ENCODE measurements at regions not wholly inside any gene's neighbourhood (a gene's known extent, or its start where the extent isn't known, plus 50 kb on each side); places are given as distances from the start of the nearest gene placed in this dataset.
"Not testable (repeated sequence)": the region's sequence is repeated elsewhere in the genome, so short reads cannot be mapped to it uniquely, and the experiment has no call there.

DNA sequence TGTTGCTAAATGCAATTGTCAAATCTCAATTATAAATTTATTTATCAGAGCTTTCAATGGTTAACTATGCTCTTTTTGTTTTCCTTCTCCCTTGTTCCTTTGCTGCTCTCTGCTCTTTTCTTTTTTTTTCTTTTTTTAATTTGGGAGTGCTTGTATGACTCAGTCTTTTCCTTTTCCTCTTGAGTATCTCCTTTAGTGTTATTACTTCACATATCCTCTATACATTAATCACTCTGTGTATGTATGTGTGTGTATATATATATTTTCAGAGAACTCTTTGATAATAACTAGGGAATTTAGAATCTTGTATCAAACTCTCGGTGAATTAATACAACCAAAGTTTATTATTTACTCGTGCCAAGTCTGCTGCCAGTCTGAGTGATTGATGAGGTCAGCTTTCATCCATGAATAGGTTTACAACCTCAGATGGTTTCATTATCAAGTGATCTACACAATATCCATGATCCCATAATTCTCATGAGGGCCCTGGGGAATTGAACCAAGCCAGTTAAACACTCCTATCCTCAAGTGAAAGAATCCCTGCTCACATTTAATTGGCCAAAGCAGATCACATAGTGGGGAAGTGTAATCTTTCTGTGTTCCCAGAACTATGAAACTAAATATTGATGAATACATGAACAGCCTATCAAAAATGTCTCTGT, 743.4 kb upstream of the CNTN5 start:
- no peak for DNase-seq

DNA sequence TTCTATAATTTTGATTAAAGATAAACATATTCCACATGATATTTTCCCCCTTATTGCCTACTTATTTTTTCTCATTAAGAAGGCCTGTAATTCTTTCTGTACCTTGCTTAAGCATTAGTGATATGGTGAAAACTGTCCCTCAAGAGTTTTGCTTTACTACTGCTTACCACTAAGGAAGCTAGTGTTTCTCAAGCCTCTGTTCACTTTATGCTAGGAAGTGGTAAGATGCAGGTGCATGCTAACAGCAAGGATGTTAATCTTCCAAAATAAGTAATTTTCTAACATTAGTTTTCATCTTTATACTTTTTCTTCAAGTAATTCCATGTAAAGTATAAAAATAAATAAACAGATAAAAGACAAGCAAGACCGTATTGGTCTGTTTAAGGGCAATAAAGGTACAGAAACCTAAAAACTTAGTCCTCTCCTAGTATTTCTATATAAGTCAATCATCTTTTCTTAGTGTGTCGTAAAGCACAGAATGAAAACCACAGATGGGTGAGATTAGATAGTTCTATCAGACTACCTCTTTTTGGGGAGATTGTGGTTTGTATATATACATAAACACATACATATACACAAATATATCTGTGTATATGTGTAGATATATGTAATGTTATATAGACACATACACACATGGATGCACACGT, 731.0 kb upstream of the CNTN5 start:
- DNase-seq: no peak

GRCh38 chr11:98296091-98296880, 724.5 kb upstream of the CNTN5 start:
- DNase-seq: no peak

DNA sequence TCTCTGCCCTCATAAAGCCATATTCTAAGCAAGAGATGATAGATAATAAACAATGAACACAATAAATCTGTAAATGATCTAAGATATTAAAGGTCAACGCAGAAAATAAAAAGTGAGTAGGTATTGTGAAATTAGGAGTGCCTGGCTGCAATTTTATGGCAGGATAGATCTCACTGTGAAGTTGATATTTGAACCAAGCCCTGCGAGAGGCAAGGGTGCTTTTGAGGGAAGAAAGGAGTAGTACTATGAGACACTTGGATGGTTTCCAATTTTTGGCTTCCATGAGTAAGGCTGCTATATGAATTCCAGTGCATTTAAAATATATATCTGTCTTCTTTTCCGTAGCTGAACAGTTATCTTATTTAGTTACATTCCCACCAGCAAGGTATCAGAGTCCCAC, 720.0 kb upstream of the CNTN5 start:
- no peak for DNase-seq

- no peak for DNase-seq
Measured at GRCh38 chr11:98307827-98308491, 712.8 kb upstream of the CNTN5 start.

GRCh38 chr11:98330306-98330705, 690.4 kb upstream of the CNTN5 start:
- not testable (repeated sequence) for DNase-seq

DNA sequence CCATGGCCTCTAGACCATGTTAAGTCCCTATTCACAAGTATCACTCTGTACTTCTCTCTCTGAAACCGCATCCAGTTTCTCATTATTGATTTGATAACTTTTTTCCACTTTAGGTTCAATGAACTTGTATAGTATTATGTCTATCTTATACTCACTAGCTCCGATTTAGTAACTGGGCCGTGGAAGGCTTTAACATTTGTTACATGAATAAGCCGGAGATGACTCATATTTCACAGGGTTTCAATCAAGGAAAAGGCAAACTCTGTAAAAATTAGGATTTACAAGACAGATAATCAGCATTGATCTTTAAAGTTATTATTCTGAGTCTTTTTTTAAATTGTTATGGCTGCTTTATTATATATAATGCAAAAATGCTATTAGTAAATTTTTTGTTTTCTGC, 662.2 kb upstream of the CNTN5 start:
- DNase-seq: no peak

DNA sequence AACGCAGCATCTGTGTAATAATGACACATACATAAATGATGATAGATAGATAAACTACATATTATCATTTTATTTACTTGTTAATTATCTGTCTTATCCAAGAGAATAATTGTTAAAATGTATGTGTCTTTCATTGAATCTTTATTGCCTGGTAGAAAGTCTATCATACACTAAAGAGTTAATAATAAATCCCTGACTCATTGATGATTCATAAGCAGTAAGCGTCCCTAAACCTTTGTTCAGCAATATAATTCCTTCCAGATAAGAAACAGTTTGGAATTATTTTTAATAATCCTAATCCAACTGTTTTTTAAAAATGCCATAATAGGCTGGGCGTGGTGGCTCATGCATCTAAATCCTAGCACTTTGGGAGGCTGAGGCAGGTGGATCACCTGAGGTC, 655.6 kb upstream of the CNTN5 start:
- DNase-seq: no peak

GRCh38 chr11:98365941-98366340, 654.8 kb upstream of the CNTN5 start:
- DNase-seq: no peak

DNA sequence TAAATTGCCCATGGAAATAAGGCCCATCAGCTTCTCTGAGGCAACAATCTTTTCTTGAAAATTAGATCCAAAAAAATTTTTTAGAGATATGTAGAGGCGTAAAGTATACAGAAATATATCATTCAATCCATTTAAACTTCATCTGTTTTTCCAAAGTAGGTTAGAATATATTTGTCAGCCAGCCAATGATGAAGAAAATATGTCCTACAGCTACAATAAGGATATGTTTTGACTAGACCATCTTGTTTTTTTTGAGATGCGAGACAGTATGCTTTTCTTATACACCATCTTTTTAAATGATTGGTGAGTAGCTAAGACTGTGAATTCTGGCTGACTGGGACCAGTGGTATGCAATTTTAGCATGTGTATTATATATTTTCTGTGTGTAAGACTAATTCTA, 630.4 kb upstream of the CNTN5 start:
- DNase-seq: no peak

DNA sequence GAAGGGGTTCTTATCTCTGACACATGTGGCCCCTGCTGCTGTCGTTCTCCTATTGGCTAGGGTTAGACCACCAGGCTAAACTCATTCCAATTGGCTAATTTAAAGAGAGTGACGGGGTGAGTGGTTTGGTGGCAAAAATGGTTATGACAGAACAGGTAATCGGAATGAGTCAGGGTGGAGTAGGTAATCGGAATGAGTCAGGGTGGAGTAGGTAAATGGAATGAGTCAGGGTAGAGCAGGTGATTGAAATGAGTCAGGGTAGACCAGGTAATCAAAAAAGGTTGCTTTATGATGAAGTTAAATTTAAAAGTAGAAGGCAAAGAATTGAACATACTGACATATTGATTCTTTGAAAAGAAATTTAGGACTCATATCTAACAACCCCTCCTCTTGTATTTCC, 626.2 kb upstream of the CNTN5 start:
- not testable (repeated sequence) for DNase-seq

- no peak for DNase-seq
Measured at GRCh38 chr11:98398508-98398907, 622.2 kb upstream of the CNTN5 start.

DNA sequence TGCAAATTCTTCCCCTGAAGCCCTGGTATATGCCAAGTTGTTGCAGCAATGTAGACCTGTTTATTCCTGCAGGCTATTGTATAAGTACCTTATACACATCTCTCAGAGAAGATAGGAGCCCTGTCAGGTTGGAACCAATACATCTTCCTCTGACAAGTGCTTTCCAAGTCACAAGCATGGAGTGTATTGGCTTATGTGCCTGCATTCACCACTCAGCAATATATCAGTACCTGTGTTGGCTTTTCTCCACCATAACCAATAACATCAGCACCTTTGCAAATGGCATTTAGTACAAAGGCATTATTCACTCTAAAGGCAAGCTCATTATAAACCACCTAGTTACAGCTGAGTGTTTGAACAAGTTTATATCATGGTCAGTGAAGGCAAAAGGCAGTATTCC, 611.7 kb upstream of the CNTN5 start:
- no peak for DNase-seq

DNA sequence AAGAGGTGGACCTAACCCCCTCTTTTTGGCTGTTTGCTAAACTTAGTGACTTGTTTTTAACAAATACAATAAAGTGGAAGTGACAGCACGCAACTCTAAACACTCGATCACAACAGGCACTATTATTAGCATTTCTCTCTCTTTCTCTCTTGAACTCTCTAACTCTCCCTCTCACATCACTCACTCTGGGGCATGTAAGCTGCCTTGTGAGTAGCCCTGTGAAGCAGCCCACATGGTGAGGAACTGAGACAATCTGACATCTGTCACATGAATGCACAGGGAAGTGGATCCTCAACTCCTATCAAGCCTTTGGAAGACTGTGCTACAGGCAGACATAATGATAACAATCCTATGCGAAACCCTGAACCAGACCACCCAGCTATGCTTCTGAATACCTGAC, 609.0 kb upstream of the CNTN5 start:
- no peak for DNase-seq

DNA sequence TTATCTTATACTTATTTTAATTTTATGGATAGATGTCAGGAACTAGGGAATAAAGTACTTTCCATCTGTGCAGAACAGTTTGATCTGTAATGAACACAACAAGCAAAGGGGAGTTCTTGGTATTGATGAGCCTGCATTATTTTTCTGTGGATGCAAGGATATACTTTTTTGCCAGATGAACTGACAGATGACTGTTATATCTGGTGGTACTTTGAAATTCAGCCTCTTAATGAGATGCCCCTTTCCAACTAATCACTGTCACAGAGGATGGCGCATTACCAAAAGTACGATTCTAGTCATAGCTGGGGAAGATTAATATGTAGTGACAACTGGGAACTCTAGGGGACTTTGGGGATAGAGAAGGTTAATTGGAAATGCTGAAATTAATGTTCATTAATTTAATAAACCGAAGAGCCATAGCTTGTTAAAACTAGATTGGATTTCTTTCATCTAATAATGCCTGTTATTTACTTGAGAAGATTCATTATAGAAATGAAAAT, 603.4 kb upstream of the CNTN5 start:
- no peak for DNase-seq

- DNase-seq: no peak
Measured at GRCh38 chr11:98423933-98424332, 596.8 kb upstream of the CNTN5 start.

DNA sequence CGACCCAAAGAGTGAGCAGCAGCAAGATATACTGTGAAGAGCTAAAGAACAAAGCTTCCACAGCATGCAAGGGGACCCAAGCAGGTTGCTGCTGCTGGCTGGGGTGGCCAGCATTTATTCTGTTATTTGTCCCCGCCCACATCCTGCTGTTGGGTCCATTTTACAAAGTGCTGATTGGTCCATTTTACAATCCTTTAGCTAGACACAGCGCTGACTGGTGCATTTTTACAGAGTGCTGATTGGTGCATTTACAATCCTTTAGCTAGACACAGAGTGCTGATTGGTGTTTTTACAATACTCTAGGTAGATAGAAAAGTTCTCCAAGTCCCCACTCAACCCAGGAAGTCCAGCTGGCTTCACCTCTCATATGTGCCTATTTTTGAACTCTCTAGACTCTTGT, 596.0 kb upstream of the CNTN5 start:
- not testable (repeated sequence) for DNase-seq

DNA sequence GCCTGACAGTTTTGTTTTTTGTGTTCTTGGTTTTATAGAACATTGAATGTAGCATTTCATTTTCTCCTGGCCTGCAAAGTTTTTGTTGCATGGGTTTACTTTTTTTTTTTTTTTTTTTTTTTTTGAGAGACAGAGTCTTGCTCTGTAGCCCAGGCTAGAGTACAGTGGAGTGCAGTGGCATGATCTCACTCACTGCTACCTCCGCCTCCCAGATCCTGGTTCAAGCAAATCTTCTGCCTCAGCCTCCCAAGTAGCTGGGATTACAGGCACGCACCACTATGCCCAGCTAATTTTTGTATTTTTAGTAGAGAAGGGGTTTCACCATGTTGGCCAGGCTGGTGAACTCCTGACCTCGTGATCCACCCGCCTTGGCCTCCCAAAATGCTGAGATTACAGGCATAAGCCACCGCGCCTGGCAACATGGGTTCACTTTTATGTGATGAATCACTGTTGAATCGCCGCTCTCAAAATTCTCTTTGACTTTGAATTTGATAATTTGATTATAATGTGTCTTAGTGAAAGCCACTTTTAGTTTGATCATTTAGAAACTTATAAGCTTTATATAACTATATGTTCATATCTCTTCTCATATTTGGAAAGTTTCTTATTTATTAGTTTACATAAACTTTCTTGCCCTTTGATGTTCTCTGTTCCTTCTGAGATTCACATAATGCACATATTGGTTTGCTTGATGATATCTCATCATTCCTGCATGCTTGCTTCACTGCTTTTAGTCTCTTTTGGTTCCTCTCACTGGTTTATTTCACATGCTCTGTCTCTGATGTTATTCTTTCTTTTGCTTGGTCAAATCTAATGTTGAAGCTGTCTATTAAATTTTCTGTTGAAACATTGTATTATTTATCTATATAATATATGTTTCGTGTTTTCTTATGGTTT, 589.0 kb upstream of the CNTN5 start:
- no peak for DNase-seq

- DNase-seq: no peak
Measured at GRCh38 chr11:98434296-98434695, 586.5 kb upstream of the CNTN5 start.

GRCh38 chr11:98453378-98453777, 567.4 kb upstream of the CNTN5 start:
- DNase-seq: no peak

GRCh38 chr11:98455500-98456307, 565.0 kb upstream of the CNTN5 start:
- DNase-seq: no peak

DNA sequence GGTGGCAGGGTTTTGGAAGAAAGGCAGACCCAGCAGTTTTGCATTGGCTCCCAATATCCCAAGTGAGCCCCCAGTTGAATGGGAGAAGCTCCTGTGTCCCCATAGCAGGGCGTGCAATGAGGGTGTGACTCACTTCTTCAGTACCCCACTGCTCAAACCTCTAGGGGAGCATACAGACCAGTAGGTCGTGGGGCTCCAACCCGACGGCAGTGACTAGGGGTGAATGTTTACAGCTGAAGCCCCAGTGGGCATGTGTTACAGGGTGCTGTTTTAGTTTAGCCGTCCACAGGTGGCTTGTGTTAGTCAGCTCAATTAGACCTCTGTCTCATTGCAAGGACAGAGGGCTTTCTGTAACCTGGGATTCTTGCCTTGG, 564.5 kb upstream of the CNTN5 start:
- no peak for DNase-seq
